GM23248 (cell line): ENCODE measurements at regions not wholly inside any gene's neighbourhood (a gene's known extent, or its start where the extent isn't known, plus 50 kb on each side); places are given as distances from the start of the nearest gene placed in this dataset.

Experiments used
- EZH2 ChIP-seq: fragments of 200-600 bp; sonication (generic); IDR thresholded peaks from 2 replicates; pipeline ENCODE4 v1.6.1; 2018; ENCODE audit warnings: antibody characterized with exemption, mild to moderate bottlenecking; ENCODE audit not compliant: insufficient read depth, poor library complexity, severe bottlenecking
- EZH2phosphoT487 ChIP-seq: fragments of 200-600 bp; sonication (generic); IDR thresholded peaks from 2 replicates; pipeline ENCODE4 v1.6.1; 2018; ENCODE audit warnings: antibody characterized with exemption, moderate library complexity, mild to moderate bottlenecking, low read depth; ENCODE audit not compliant: insufficient read depth

- no peak for TF ChIP-seq EZH2
- TF ChIP-seq EZH2phosphoT487: no peak
These were observed 256.0 kb upstream of the TCERG1L start for GRCh38 chr10:131567279-131568162.
